ENCODE measurements at regions not wholly inside any gene's neighbourhood (a gene's known extent, or its start where the extent isn't known, plus 50 kb on each side); places are given as distances from the start of the nearest gene placed in this dataset.

- TF ChIP-seq CTCF (IDR thresholded peaks at IDR 0.05; ENCODE audit: insufficient read depth, low read length) (no peak), POLR2AphosphoS5 (IDR thresholded peaks at IDR 0.05; ENCODE audit: low read depth) (no peak), REST (IDR thresholded peaks at IDR 0.05; ENCODE audit: insufficient replicate concordance, low read depth) (no peak)
These were observed 73.9 kb downstream of the CPN2 start for GRCh38 chr3:194277104-194277785.

Data from HL-60 (cell line).